ENCODE measurements at regions not wholly inside any gene's neighbourhood (a gene's known extent, or its start where the extent isn't known, plus 50 kb on each side); places are given as distances from the start of the nearest gene placed in this dataset.

GRCh38 chr6:138652824-138653223 lies 120.7 kb upstream of the CCDC28A start:
- no peak overlapping the region for H3K4me3 Mint-ChIP-seq (ENCODE audit: unreplicated experiment)
- Histone ChIP-seq H3K36me3 (ENCODE audit: control insufficient read depth, insufficient read depth, low read length) (no peaks in the 10 kb centered on the region), H3K27me3 (replicated peaks; ENCODE audit: control insufficient read depth, insufficient read depth, low read length) (no peaks in the 10 kb centered on the region), H3K4me3 (ENCODE audit: low read depth, low read length) (no peak overlapping the region), H3K4me1 (no peaks in the 10 kb centered on the region), H3K9me3 (no peaks in the 10 kb centered on the region)
- no peaks in the 10 kb centered on the region for H3K27me3 Mint-ChIP-seq (ENCODE audit: insufficient read depth, unreplicated experiment)
- intact Hi-C loops (cut with micrococcal nuclease; ENCODE audit: unreplicated experiment), result no loop called here
- CTCF ChIA-PET, result no interaction called here
- no peak for DNase-seq
- no peaks in the 10 kb centered on the region for H3K4me1 Mint-ChIP-seq (ENCODE audit: low read depth, unreplicated experiment)
- POLR2A ChIA-PET, result no interaction called here
- no TSS peak for BruUV-seq (replicated peaks)
- H3K27ac Mint-ChIP-seq (ENCODE audit: unreplicated experiment), result no peak overlapping the region
- H3K9me3 Mint-ChIP-seq (ENCODE audit: unreplicated experiment), result no peaks in the 10 kb centered on the region
- H3K36me3 Mint-ChIP-seq (ENCODE audit: insufficient read depth, unreplicated experiment), result no peaks in the 10 kb centered on the region
- TF ChIP-seq, protein P1, sequence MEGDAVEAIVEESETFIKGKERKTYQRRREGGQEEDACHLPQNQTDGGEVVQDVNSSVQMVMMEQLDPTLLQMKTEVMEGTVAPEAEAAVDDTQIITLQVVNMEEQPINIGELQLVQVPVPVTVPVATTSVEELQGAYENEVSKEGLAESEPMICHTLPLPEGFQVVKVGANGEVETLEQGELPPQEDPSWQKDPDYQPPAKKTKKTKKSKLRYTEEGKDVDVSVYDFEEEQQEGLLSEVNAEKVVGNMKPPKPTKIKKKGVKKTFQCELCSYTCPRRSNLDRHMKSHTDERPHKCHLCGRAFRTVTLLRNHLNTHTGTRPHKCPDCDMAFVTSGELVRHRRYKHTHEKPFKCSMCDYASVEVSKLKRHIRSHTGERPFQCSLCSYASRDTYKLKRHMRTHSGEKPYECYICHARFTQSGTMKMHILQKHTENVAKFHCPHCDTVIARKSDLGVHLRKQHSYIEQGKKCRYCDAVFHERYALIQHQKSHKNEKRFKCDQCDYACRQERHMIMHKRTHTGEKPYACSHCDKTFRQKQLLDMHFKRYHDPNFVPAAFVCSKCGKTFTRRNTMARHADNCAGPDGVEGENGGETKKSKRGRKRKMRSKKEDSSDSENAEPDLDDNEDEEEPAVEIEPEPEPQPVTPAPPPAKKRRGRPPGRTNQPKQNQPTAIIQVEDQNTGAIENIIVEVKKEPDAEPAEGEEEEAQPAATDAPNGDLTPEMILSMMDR (IDR thresholded peaks at IDR 0.05; ENCODE audit: insufficient read depth in 1 of 2, low read depth in 1 of 2, low read length in 1 of 2, severe bottlenecking in 1 of 2, unreplicated experiment in 1 of 2), result no peak

DNA sequence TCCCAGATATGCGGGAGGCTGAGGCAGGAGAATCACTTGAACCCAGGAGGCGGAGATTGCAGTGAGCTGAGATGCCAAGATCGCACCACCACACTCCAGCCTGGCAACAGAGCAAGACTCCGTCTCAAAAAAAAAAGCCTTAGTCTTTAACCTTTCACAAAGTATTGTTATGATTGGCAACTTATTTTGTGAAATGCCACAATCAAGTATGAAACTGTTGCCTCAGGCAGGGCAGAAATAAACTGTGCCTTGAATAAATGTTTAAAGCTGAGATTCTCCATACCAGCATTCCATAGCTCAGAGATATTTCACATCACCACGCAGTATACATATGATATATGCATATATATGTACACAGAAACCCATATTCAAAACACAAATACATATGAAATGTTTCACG lies 120.1 kb upstream of the CCDC28A start:
- BruUV-seq (replicated peaks), result no TSS peak
- CTCF ChIA-PET, result no interaction called here
- Histone ChIP-seq H3K27me3 (replicated peaks; ENCODE audit: control insufficient read depth, insufficient read depth, low read length) (no peaks in the 10 kb centered on the region), H3K36me3 (ENCODE audit: control insufficient read depth, insufficient read depth, low read length) (no peaks in the 10 kb centered on the region), H3K9me3 (no peaks in the 10 kb centered on the region), H3K4me1 (no peaks in the 10 kb centered on the region), H3K4me3 (ENCODE audit: low read depth, low read length) (no peak overlapping the region)
- Mint-ChIP-seq H3K4me1 (ENCODE audit: low read depth, unreplicated experiment) (no peaks in the 10 kb centered on the region), H3K27me3 (ENCODE audit: insufficient read depth, unreplicated experiment) (no peaks in the 10 kb centered on the region), H3K36me3 (ENCODE audit: insufficient read depth, unreplicated experiment) (no peaks in the 10 kb centered on the region), H3K9me3 (ENCODE audit: unreplicated experiment) (no peaks in the 10 kb centered on the region), H3K4me3 (ENCODE audit: unreplicated experiment) (no peak overlapping the region), H3K27ac (ENCODE audit: unreplicated experiment) (no peak overlapping the region)
- TF ChIP-seq, protein P1 (IDR thresholded peaks at IDR 0.05; ENCODE audit: insufficient read depth in 1 of 2, low read depth in 1 of 2, low read length in 1 of 2, severe bottlenecking in 1 of 2, unreplicated experiment in 1 of 2), result no peak
- POLR2A ChIA-PET, result no interaction called here
- intact Hi-C loops (cut with micrococcal nuclease; ENCODE audit: unreplicated experiment), result no loop called here
- no peak for DNase-seq

- no peaks in the 10 kb centered on the region for H3K4me1 ChIP-seq
- no peak for DNase-seq
- H3K27me3 ChIP-seq (replicated peaks; ENCODE audit: control insufficient read depth, insufficient read depth, low read length), result no peaks in the 10 kb centered on the region
- Mint-ChIP-seq H3K27me3 (ENCODE audit: insufficient read depth, unreplicated experiment) (no peaks in the 10 kb centered on the region), H3K4me1 (ENCODE audit: low read depth, unreplicated experiment) (no peaks in the 10 kb centered on the region), H3K4me3 (ENCODE audit: unreplicated experiment) (no peak overlapping the region), H3K9me3 (ENCODE audit: unreplicated experiment) (no peaks in the 10 kb centered on the region), H3K36me3 (ENCODE audit: insufficient read depth, unreplicated experiment) (no peaks in the 10 kb centered on the region), H3K27ac (ENCODE audit: unreplicated experiment) (no peak overlapping the region)
- POLR2A ChIA-PET, result no interaction called here
- H3K4me3 ChIP-seq (ENCODE audit: low read depth, low read length), result no peak overlapping the region
- intact Hi-C loops (cut with micrococcal nuclease; ENCODE audit: unreplicated experiment), result no loop called here
- no peaks in the 10 kb centered on the region for H3K36me3 ChIP-seq (ENCODE audit: control insufficient read depth, insufficient read depth, low read length)
- TF ChIP-seq, protein P1 (IDR thresholded peaks at IDR 0.05; ENCODE audit: insufficient read depth in 1 of 2, low read depth in 1 of 2, low read length in 1 of 2, severe bottlenecking in 1 of 2, unreplicated experiment in 1 of 2), result no peak
- no TSS peak for BruUV-seq (replicated peaks)
- H3K9me3 ChIP-seq, result no peaks in the 10 kb centered on the region
- CTCF ChIA-PET, result no interaction called here
Measured at GRCh38 chr6:138654715-138655634, 118.6 kb upstream of the CCDC28A start.

Measured in Caco-2 (cell line).